Glutamatergic neuron (in vitro differentiated cells): ENCODE measurements at regions not wholly inside any gene's neighbourhood (a gene's known extent, or its start where the extent isn't known, plus 50 kb on each side); places are given as distances from the start of the nearest gene placed in this dataset.

ENCODE experiments used
- DNase-seq: peaks from one replicate; pipeline ENCODE4 v3.0.0; 2022
- H3K27ac Mint-ChIP-seq: one replicate; pipeline ENCODE4 v1.8.0; 2020; ENCODE audit warnings: mild to moderate bottlenecking, mixed read lengths, inconsistent platforms; ENCODE audit not compliant: unreplicated experiment
- H3K27me3 Mint-ChIP-seq: one replicate; pipeline ENCODE4 v1.8.0; 2020; ENCODE audit warnings: mild to moderate bottlenecking, moderate library complexity, mixed read lengths, inconsistent platforms; ENCODE audit not compliant: unreplicated experiment
- H3K36me3 Mint-ChIP-seq: one replicate; pipeline ENCODE4 v1.8.0; 2020; ENCODE audit warnings: mild to moderate bottlenecking, mixed read lengths, inconsistent platforms; ENCODE audit not compliant: unreplicated experiment
- H3K4me1 Mint-ChIP-seq: one replicate; pipeline ENCODE4 v1.8.0; 2020; ENCODE audit warnings: mild to moderate bottlenecking, low read depth, mixed read lengths, inconsistent platforms; ENCODE audit not compliant: unreplicated experiment
- H3K4me3 Mint-ChIP-seq: one replicate; pipeline ENCODE4 v1.8.0; 2020; ENCODE audit warnings: mild to moderate bottlenecking, mixed read lengths, inconsistent platforms; ENCODE audit not compliant: unreplicated experiment
- H3K9me3 Mint-ChIP-seq: one replicate; pipeline ENCODE4 v1.8.0; 2020; ENCODE audit warnings: mild to moderate bottlenecking, moderate library complexity, mixed read lengths, inconsistent platforms; ENCODE audit not compliant: unreplicated experiment
- TF ChIP-seq, protein P1 (sequence below): fragments of 200-600 bp; sonication (generic); IDR thresholded peaks from one replicate; pipeline ENCODE4 v1.5.0; 2021; ENCODE audit not compliant: partially characterized antibody, unreplicated experiment

DNA sequence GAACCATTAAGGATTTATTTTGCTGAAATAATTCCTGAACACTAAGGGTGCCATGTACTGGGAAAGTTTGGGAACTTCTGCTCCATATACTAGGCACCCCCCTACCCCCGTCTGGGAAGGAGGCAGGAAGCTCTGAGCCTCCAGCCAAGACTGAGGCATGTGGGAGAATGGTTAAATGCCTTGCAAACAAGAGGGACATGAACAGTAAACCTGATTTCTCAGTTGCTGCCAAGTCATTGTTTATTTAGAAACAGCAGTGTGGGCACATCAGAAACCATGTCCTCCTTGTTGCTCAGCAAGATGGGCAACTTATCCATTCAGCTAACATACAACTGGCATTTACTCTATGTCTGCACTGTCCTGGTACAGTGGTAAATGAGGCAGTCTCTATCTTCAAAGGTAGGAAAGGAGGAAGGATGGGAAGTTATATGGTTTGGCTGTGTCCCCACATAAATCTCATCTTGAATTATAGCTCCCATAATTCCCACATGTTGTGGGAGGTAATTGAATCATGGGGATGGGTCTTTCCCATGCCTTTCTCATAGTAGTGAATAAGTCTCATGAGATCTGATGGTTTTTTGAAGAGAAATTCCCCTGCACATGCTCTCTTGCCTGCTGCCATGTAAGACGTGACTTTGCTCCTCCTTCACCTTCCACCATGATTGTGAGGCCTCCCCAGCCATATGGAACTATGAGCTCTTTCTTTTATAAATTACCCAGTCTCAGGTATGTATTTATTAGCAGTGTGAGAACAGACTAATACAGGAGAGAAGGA, 459.1 kb downstream of the MIAT start:
- Mint-ChIP-seq H3K36me3 (no peaks in the 10 kb centered on the region), H3K4me3 (no peak overlapping the region), H3K4me1 (no peaks in the 10 kb centered on the region), H3K27ac (no peak overlapping the region), H3K27me3 (peaks cover 4% of the 10 kb centered on the region), H3K9me3 (peaks cover 2% of the 10 kb centered on the region)
- DNase-seq: no peak
- TF ChIP-seq, protein P1, sequence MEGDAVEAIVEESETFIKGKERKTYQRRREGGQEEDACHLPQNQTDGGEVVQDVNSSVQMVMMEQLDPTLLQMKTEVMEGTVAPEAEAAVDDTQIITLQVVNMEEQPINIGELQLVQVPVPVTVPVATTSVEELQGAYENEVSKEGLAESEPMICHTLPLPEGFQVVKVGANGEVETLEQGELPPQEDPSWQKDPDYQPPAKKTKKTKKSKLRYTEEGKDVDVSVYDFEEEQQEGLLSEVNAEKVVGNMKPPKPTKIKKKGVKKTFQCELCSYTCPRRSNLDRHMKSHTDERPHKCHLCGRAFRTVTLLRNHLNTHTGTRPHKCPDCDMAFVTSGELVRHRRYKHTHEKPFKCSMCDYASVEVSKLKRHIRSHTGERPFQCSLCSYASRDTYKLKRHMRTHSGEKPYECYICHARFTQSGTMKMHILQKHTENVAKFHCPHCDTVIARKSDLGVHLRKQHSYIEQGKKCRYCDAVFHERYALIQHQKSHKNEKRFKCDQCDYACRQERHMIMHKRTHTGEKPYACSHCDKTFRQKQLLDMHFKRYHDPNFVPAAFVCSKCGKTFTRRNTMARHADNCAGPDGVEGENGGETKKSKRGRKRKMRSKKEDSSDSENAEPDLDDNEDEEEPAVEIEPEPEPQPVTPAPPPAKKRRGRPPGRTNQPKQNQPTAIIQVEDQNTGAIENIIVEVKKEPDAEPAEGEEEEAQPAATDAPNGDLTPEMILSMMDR: no peak

DNA sequence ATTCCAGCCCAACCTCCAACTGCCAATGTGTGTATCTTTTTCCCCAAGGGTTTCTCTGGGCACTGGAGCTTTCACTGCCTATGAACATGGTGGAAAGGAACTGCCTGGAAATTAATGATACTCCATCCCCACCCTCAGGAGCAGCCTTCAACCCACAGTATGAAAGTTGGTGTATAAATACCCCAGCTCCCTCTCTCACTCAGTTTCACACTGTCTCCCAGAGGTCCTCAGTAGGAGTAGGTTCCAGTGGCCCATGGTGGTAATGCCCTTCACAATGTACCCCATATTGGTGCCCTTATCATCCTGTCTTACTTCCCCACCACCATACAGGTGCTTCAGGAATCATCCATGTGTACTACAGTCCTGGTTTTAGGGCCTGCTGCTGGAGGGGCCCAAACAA, 462.6 kb downstream of the MIAT start:
- DNase-seq: no peak
- H3K4me3 Mint-ChIP-seq: no peak overlapping the region
- TF ChIP-seq, protein P1: no peak
- no peak overlapping the region for H3K27ac Mint-ChIP-seq
- no peaks in the 10 kb centered on the region for H3K36me3 Mint-ChIP-seq
- H3K9me3 Mint-ChIP-seq: peaks cover 2% of the 10 kb centered on the region
- H3K27me3 Mint-ChIP-seq: no peaks in the 10 kb centered on the region
- peaks cover 5% of the 10 kb centered on the region for H3K4me1 Mint-ChIP-seq

DNA sequence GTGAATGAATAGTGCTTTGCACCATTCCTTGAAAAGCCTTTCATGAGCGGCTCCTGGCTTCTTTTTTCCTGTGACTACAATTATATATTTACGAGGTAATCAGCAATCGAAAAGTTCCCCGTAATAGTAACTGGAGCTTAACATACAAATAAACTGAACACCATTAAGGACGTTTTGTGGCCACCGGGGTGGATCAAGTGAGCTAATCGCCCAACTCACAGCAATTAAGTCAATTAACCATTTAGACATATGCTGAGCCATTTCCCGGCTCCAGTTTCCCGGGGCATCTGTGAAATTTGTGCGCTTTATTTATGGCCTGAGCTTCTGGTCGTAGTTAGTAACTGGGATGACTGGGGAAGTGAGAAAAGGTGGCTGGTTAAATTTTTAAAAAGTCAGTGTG, 465.2 kb downstream of the MIAT start:
- Mint-ChIP-seq H3K4me1 (peaks cover 8% of the 10 kb centered on the region), H3K9me3 (peaks cover 2% of the 10 kb centered on the region), H3K4me3 (no peak overlapping the region), H3K27ac (peak overlapping the region; percentile 39), H3K36me3 (no peaks in the 10 kb centered on the region), H3K27me3 (no peaks in the 10 kb centered on the region)
- DNase-seq: no peak
- TF ChIP-seq, protein P1: no peak

DNA sequence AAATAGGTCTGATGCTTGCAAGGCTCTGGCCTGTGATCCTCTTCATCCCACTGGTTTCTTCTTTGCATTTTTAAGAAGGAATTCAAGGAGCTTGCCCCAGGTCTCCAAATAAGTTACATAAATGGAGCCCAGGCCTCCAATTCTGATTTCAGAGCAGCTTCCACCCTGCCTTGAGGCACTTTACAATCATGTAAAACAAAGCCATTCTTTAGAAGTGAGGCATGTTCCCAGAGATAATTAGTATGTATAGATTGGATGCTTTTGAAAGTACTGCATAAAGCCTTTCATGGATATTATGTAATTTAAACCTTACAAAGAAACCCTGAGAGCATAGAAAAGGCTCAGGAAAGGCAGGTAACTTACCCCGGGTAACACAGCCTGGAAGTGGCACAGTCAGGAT, 466.5 kb downstream of the MIAT start:
- TF ChIP-seq, protein P1: no peak
- no peak for DNase-seq
- H3K9me3 Mint-ChIP-seq: peaks cover 2% of the 10 kb centered on the region
- no peak overlapping the region for H3K4me3 Mint-ChIP-seq
- no peaks in the 10 kb centered on the region for H3K36me3 Mint-ChIP-seq
- H3K27ac Mint-ChIP-seq: peak overlapping the region; percentile 66
- H3K27me3 Mint-ChIP-seq: no peaks in the 10 kb centered on the region
- H3K4me1 Mint-ChIP-seq: peaks cover 12% of the 10 kb centered on the region

DNA sequence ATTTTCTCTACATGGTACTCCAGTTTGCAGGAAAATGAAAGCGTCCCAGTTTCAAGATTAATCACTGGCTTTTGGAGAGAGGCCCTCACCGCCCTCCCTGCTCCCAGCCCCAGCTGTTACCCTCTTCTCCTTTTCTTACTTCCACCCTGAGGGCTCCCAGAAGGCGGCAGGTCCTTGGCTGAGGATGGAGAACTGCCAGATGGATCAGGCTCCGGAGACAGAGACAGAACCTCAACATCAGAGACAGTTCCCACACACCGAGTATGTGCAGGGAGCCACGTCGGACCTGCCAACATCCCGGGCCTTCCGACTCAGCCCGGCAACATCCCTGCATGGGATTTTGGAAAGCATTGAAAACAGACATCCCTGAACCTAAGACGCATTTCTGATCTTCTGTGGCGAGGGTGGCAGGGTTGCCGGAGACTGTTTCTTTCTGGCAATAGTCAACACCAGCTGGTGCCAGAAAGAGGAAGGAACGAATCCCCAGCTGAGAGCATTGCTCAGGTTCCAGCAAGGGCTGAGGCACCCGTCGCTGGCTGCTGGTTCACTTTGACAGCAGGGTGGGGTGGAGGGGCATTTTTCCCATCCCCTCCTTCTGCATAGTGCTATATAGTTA, 467.1 kb downstream of the MIAT start:
- Mint-ChIP-seq H3K36me3 (no peaks in the 10 kb centered on the region), H3K27me3 (no peaks in the 10 kb centered on the region), H3K27ac (peak overlapping the region; percentile 66), H3K4me1 (peaks cover 12% of the 10 kb centered on the region), H3K9me3 (peaks cover 2% of the 10 kb centered on the region), H3K4me3 (no peak overlapping the region)
- peak; percentile 31 for DNase-seq
- TF ChIP-seq, protein P1: no peak
